Superior temporal gyrus (tissue), 1 donor: ENCODE measurements at regions not wholly inside any gene's neighbourhood (a gene's known extent, or its start where the extent isn't known, plus 50 kb on each side); places are given as distances from the start of the nearest gene placed in this dataset.

Experiments
- DNase-seq: peaks from one replicate; pipeline ENCODE4 v3.0.0-alpha.2; 2016; ENCODE audit errors: extremely low spot score

DNA sequence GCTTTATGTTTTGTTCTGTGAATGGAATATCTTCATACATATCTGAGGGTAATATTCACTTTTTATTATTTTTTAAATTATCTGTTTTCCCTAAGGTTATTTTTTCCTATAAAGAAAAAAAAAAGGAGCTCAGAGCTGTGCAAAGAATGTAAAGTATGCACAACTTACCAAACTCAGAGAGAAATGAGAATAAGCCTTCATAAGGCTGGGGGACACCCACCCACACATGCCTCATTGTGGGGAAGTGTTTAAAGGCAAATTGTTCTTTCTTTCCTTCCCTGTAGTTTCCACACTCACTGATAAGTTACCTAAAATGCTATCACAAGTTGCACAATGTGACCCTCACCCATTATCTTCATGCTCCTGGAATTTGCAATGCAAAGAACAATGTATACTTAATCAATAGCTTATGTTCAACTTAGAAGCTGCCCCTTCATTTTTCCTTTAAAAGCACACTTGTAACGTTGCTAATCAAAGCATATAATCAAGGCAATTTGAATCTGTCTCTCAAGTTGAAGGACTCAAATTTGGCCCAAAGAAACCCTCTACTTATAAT, 108.1 kb downstream of the GNAT3 start:
- no peak for DNase-seq

DNA sequence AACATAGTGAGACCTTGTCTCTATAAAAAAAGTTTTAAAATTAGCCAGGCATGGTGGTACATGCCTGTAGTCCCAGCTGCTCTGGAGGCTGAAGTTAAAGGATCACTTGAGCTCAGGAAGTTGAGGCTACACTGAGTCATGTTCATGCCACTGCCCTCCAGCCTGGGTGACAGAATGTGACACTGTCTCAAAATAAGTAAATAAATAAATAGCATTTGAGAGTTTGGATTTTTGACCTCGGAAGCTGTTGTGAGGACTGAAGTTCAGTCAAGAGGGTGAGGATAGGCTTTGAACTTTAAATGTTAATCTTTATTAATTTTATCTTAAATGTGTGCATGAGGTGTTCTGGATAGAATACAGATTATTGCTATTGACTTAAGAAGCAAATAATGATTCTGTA, 110.2 kb downstream of the GNAT3 start:
- no peak for DNase-seq

DNA sequence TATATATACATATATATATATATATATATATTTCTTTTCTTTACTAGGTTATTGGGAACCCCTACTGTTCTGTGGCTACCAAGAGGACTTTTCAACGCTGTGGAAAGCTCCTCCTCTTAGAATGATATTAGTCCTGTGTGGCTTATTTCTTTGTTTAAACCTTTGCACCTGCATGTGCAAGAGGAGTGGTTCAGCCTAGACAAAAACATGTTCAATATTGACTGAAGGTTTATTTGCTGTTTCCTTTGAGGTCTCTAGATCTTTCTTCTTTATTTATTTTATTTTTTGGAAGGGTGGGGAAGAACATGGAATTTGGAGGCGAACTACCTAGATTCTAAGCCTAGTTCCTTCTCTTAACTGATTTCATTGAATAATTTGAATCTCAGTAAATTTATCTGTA, 118.1 kb downstream of the GNAT3 start:
- no peak for DNase-seq

DNA sequence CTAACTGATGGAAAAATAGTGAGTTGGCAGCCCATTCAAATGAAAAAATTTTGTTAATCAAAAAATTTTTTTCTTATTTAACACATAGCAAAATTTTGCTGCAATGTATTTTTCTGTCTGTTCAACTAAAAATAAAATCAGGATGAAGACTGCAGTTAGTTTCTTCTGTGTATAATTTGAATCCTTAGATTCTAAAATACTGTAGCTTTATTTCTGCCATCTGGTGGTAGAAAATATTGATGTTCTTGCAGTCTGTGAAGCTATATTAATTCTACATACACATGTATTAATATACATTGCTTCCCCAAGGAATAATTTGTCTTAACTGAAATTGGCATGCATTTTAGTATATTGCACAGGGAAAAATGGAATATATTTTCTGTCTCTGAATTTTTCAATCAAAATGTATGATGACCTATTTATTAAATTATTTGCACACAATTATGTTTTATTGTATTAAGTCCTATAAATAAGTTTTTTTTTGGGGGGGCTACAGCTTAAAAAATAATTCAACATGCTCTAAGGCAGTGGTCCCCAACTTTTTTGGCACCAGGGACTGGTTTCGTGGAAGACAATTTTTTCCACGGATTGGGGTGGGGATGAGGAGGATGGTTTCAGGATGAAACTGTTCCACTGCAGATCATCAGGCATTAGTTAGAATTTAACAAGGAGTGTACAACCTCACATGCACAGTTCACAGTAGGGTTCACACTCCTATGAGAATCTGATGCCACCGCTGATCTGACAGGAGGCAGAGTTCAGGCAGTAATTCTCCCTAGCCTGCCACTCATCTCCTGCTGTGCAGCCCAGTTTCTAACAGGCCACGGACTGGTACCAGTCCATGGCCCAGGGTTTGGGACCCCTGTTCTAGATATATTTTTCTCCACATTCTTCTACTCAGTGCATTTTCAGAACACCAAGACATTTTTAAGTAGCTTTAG, 119.4 kb downstream of the GNAT3 start:
- peak; percentile 90 for DNase-seq

DNA sequence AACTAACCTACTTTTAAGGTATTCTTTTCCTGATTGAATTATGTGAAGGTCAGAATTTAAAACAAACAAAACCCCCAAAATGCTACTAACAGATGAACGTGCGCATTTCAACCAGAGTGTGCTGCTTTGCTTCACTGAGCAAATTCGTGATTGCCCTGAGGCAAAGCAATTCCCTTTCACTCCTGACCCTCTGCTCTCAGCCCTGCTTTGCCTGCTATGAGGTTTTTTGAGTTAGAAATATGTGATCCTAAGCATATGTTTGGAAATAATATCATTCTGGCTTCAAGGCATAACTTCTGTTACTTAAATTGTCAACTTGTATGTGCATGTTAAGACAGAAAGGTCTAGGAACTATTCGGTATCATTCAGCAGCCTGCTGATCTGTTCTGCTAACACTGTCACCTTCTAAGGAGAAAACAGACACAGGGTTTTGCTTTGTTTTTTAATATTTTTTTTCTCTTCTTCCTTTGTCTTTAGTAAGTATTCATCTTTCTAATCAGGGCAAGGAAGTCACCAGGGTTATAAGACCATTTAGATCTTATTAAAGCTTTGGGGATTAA, 124.2 kb downstream of the GNAT3 start:
- DNase-seq = no peak

DNA sequence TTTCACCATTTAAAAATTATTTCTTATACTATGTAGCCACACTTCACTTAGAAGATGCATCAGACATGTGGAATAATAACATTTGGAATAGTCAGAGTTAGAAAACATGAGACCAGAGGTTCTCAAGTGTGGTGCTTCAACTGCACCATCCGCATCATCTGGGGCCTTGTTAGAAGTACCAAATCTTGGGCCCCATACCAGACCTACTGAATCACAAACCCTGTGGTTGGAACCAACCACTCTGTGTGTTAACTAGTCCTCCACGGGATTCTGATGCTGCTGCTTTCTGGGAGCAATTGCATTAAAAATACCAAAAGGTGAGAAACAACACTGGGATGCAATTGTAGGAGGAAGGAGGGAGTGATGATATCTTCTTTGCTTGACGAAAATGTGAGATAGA, 125.2 kb downstream of the GNAT3 start:
- no peak for DNase-seq

DNA sequence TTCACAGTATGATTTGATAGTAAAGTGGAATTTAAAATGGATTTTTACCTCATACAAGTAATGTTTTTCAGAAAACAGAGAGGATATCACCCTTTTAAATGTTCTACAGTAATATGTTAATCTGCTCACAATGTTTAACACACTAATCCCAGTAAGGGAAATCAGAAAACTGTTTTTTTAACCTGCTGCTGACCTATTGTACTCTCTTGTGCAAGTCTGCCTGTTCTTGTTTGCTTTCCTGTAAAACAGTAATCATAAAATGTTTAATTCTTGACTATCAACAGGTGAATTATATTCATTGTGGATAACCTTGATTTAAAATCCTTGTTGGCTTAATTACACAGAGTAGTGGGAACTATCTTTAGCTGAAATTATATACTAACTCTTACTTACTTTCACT, 126.4 kb downstream of the GNAT3 start:
- DNase-seq = no peak

DNA sequence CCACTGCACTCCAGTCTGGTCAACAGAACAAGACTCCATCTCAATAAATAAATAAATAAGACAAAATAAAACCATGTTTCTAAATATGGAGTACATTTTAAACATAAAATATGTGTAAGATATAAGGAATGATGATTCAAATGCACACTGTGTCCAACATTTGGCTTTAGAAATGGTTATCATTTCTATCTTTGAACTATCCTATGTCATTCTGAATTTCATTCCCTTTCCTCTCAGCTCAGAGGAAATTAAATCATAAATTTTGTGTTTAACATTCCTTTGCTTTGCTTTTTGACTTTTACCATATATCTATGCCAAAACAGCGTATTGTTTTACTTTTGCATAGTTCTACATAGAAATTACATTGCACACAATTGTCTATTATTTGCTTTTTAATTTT, 130.9 kb downstream of the GNAT3 start:
- DNase-seq = no peak

DNA sequence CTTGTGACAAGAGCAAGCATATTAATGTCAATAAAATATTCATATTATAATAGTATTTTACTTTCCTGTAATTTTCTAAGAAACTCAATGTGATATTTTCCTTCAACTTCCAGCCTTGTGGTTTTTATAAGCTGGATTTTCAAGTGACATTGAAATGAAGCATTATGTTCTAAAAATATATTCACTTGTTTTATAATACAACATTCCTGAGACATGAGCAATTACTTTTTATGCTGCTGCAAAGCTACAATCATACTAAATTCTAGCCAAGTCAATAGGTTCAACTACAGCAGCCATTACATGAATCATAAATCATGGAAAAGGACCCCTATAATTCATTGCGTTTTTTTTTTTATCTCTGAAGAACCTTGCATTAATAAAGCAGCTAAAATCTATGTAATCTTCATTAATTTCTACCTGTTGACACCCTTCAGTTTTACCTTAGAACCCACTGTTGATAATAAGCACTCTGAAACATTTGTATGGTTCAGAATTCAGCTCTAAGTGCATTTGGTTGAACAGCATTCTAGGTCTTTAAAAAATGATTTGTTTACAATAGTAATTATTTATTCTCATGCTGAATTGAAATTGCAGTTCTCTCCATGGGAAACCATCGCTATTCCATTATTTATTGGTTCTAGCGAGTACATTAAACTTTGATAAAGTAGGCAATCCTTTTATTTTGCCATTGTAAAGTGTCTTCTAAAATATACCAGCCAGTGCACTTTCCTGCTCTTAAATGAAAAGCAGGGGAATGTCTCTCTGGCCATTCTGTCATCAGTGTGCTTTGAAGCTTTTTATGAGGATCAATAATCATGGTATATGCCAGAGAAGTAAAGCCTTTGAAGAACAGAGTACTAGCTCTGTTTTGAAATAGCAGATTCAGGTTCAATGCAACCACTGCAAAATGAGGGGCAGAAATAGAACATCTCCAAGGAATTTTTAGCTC, 132.6 kb downstream of the GNAT3 start:
- no peak for DNase-seq

DNA sequence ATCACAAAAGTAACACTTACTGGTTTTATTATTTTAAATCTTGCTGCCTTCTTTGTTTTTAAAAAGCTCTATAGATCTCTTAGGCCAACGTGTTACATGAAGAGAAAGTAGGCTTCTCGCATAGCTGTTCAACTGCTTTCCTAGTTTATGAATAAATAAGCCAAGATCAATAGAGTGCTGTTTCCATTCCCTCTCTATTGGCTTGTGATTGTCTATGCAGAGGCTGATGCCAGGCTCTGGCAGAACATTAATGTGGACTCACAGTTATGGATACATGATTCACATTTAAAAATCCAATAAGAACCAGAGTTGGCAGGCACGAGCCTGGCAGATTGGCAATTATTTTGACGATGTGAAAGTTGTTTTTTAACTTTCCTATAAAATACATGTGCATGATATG, 137.5 kb downstream of the GNAT3 start:
- DNase-seq = no peak

DNA sequence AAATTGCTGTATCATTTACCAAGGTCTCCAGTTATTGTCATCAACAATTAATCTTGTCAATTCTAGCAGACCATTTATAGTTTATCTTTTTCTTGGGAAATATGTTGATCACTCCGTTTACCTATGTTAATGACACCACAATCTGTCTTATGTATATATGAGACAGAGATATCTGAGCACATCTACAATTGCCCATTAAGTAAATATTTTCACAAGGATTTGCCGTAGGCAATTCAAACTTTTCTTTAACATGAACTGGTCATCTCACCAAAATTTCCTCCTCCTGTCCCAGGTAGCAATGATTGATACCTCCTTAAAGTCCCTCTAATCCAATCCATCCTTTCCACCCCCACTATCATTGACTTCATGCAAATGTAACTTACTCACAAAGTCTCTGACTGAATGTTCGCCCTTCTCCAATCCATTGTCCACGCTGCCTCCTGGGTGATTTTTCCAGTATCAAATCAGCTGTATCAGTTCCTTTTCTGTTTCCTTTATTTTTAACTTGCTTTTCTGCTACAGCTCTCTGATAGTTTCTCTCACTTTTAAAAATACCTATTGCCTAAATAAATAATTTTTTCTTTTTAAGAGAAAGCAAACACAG, 138.3 kb downstream of the GNAT3 start:
- DNase-seq = no peak

DNA sequence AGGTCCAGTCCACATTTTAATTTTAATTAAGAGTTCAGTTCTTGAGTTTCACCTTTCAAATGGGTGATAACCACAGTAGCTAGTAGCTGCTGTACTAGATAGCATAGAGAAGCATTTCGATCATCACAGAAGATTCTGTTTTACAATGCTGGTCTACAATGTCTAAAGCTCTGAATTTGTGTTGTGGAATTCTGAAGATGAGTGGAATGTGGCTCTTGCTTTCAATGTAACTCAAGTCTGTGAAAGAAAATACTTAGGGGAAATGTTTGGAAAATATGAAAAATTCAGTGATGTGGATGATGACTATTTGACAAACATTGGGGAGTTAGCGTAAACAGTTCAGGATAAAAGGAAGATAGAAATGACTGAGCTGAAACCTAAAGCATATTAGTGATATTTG, 139.4 kb downstream of the GNAT3 start:
- no peak for DNase-seq

DNA sequence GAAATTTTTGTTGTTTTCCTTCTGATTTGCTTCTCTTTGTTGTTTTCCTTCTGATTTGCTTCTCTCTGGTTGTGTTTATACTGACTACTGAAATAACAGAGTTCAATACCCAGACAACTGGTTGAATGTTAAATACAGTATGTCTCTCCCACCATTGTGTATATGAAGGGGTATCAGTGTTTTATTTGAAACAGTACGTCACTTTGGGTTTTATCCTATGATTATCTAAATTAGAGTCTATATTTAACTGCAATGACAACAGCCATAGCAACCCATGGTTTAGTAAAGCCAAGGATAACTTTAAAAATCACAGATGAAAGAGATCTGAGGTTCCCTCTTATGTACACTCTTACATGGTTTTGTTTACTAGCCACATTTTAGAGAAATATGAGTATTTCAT, 141.3 kb downstream of the GNAT3 start:
- DNase-seq = no peak

DNA sequence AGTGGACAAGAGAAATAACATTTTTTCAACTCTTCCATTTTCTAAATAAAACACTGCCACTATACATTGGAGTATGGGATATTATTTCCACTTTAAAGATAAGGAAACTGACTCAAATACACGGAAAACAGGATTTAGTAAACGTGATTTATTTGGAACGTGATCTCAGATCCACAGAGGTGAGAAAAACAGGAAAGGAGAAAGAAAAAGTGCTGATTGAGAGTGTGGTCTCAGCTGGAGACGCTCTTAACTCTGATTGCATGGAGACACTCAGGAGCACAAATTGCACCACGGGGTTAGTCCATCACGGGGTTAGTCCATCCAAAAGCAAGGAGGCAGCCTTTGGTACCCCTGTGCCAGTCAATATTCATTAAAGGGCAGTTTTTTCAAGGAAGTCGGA, 142.5 kb downstream of the GNAT3 start:
- no peak for DNase-seq

DNA sequence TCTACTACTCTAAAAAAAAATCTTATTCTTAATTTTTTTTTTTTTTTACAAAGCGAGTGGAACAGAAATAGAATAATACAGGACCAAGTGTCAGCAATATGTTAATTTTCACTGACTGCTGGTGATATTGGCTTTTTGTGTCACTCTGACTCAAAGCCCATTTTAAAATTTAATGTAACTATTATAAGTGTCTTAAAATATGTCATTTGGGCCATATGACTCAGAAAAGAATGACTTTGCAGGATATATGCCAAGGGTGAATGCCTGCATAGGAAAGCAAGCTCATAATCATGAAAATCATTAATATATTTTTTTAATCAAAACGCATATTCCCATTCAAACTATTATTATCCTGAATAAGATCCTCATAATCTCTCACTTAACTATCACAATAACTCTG, 149.2 kb downstream of the GNAT3 start:
- no peak for DNase-seq

DNA sequence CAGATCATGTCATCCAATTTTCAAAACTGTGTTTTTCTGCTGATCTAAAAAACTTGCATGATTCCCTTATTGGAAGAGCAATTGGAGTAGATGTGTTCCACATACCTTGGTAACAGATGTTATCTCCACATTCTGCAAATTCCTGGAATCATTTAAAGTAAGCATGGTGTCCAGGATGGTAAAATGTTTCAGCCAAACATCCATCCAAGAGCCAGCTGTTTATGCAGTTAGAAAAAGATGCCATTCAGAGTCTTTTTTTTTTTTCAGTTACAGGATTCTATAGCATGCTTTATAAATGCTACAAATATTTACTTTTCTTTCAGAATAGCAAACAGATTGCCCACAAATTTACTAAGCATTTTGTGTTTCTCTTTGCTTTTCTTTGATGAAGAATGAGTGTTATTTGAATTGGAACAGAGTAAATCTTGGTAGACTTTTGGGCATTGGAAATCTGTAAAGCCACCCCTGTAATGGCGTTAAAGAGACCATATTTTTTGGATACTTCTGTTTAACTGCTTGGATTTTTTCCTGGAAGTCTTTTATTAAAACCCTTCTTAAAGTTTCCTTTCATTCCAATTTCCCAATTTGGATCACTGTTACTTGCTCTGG, 149.8 kb downstream of the GNAT3 start:
- no peak for DNase-seq

DNA sequence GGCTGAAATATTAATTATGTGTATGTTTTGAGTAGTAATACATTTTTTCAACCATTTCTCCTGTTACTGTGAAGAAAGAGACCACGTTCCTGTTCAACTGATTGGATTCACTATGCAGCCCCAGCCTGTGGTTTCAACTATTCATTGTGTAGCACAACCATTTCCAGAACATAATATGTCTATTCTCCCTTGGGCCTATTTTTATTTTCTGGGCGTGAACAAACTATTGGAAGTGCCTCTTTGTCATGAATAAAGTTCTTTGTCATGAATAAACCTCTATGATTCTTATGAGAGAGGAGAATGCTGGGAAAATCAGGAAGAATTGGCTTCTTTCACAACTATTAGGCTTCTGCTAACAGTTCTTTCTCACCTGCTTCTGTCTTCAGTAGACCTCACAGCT, 152.4 kb downstream of the GNAT3 start:
- no peak for DNase-seq

DNA sequence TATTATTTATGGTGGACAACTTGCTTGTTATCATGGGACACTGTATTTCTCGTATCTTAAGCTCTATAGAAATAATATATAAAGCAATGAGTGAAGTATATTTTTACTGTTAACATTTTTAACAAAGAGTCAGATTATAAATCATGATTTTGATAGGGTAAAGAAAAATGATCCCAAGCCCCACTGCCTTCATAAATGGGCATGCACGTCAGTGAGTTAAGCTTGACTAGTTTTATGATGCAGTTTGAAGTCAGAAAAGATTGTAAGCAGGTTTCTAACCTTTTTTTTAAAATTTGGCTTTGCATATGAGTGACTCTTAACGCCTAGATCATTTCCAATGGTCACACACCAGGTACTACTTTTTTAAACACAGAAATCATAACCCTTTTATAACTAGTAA, 152.8 kb downstream of the GNAT3 start:
- no peak for DNase-seq

DNA sequence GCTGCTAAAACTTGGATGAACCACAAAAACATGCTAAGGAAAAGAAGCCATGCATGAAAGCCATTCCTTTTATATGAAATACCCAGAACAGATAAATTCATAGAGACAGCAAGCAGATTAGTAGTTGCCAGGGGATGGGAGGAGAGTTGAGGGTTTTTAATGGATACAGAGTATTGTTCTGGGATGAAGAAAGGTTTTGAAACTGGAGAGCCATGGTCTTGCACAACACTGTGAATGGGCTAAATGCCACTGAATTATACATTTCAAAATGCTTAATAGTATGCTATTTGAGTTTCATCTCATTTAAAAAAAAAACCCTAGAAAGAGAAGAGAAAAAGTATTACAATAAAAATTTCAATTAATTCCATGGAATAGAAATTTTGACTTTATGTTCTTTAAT, 154.3 kb downstream of the GNAT3 start:
- DNase-seq = no peak

DNA sequence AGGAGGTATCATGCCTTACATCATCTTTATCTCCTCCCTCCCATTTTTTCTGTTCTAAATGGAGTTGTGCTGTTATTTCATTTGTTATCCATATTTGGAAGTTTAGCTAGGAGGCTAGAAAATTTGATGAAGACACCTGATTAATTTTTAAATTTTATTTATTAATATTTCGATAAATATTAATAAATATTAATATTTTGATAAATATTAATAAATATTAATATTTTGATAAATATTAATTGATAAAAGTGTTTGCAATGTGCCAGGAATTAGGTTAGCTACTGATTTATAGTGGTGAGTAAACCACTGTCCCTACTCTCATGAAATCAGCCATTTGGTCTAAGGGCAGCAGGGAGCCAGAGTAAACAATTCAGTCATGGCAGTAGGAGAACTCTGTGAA, 161.4 kb downstream of the GNAT3 start:
- DNase-seq = no peak

DNA sequence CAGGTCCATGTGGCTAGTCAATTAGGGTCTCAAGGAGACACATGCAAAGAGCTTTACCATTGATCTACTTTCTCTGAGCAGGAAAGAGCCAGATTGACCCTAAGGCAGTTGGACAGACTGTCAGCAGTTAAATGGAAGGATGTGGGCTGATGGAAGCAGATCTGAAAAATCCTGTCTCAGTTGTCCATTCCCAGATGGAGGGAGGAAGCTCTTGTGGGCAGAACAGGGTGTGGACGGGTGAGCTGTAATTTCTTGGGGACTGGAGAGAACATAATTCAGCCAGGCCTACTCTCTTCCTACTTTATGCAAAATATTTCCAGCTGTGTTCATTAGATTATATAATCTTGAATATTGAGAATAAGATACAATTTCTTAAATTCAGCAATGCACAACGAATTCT, 163.6 kb downstream of the GNAT3 start:
- no peak for DNase-seq
